ENCODE measurements at regions not wholly inside any gene's neighbourhood (a gene's known extent, or its start where the extent isn't known, plus 50 kb on each side); places are given as distances from the start of the nearest gene placed in this dataset.

- no peak for TF ChIP-seq CTCF (IDR thresholded peaks at IDR 0.05; ENCODE audit: control insufficient read depth, insufficient read depth, low read depth, low read length, missing control alignments)
- H3K4me3 ChIP-seq (ENCODE audit: control insufficient read depth, low read depth, low read length): no peak overlapping the region
- DNase-seq (ENCODE audit: low read depth): no peak
These were observed 146.0 kb upstream of the GPC6 start for GRCh38 chr13:93080587-93080986.

- H3K4me3 ChIP-seq (ENCODE audit: control insufficient read depth, low read depth, low read length): no peak overlapping the region
- DNase-seq (ENCODE audit: low read depth): no peak
- no peak for TF ChIP-seq CTCF (IDR thresholded peaks at IDR 0.05; ENCODE audit: control insufficient read depth, insufficient read depth, low read depth, low read length, missing control alignments)
These were observed 140.3 kb upstream of the GPC6 start for GRCh38 chr13:93086329-93086728.

GRCh38 chr13:93098972-93099371 is 127.6 kb upstream of the GPC6 start:
- no peak overlapping the region for H3K4me3 ChIP-seq (ENCODE audit: control insufficient read depth, low read depth, low read length)
- DNase-seq (ENCODE audit: low read depth): no peak
- TF ChIP-seq CTCF (IDR thresholded peaks at IDR 0.05; ENCODE audit: control insufficient read depth, insufficient read depth, low read depth, low read length, missing control alignments): no peak

GRCh38 chr13:93101226-93101734 is 125.3 kb upstream of the GPC6 start:
- DNase-seq (ENCODE audit: low read depth): no peak
- TF ChIP-seq CTCF (IDR thresholded peaks at IDR 0.05; ENCODE audit: control insufficient read depth, insufficient read depth, low read depth, low read length, missing control alignments): no peak
- H3K4me3 ChIP-seq (ENCODE audit: control insufficient read depth, low read depth, low read length): no peak overlapping the region

GRCh38 chr13:93104270-93104669 is 122.3 kb upstream of the GPC6 start:
- no peak for DNase-seq (ENCODE audit: low read depth)
- H3K4me3 ChIP-seq (ENCODE audit: control insufficient read depth, low read depth, low read length): no peak overlapping the region
- no peak for TF ChIP-seq CTCF (IDR thresholded peaks at IDR 0.05; ENCODE audit: control insufficient read depth, insufficient read depth, low read depth, low read length, missing control alignments)

- DNase-seq (ENCODE audit: low read depth): no peak
- no peak for TF ChIP-seq CTCF (IDR thresholded peaks at IDR 0.05; ENCODE audit: control insufficient read depth, insufficient read depth, low read depth, low read length, missing control alignments)
- H3K4me3 ChIP-seq (ENCODE audit: control insufficient read depth, low read depth, low read length): no peak overlapping the region
These were observed 118.5 kb upstream of the GPC6 start for GRCh38 chr13:93108111-93108601.

- DNase-seq (ENCODE audit: low read depth): no peak
- no peak overlapping the region for H3K4me3 ChIP-seq (ENCODE audit: control insufficient read depth, low read depth, low read length)
- no peak for TF ChIP-seq CTCF (IDR thresholded peaks at IDR 0.05; ENCODE audit: control insufficient read depth, insufficient read depth, low read depth, low read length, missing control alignments)
These were observed 109.8 kb upstream of the GPC6 start for GRCh38 chr13:93116809-93117208.

Measured in AG09309 (cell line).